K562 (cell line): ENCODE measurements at regions not wholly inside any gene's neighbourhood (a gene's known extent, or its start where the extent isn't known, plus 50 kb on each side); places are given as distances from the start of the nearest gene placed in this dataset.

Experiments used
- ATAC-seq: fragments of 200-7000 bp; cut with Tn5 transposase; 3 replicates; pipeline ENCODE4 v1.9.1; 2020; ENCODE audit warnings: moderate library complexity
- BruUV-seq: library from RNA; stranded (reverse); fragments of 400-500 nt; replicated peaks from 2 replicates; lab custom pipeline; 2021; lab: Mats Ljungman, UMichigan
- CTCF ChIA-PET: fragments of 300-600 bp; formaldehyde crosslinking; extraction: SDS; loops from one replicate; lab custom pipeline; 2021; ENCODE audit warnings: low intra/inter-chr PET ratio; lab: Yijun Ruan, JAX
- POLR2A ChIA-PET: fragments of 300-600, 350-650 bp; sonication (Branson Sonifier 250); formaldehyde crosslinking; extraction: SDS; loops from one replicate; lab custom pipeline; 2021; ENCODE audit warnings: antibody characterized with exemption, inconsistent platforms; lab: Yijun Ruan, JAX
- DNase-seq, 4 experiments: peaks; one replicate each; pipeline versions ENCODE4 v3.0.0 to v3.0.0-alpha.2; 2011 to 2018; ENCODE audit warnings: low spot score in 3 of 4, mixed read lengths in 3 of 4; ENCODE audit errors: extremely low read depth in 1 of 4
- FAIRE-seq: peaks from 2 replicates; lab custom pipeline; 2011; peaks lifted over from hg19 to GRCh38; lab: Jason Lieb, UNC
- H2AFZ ChIP-seq: 2 replicates; pipeline ENCODE4 v1.6.0; 2011; ENCODE audit warnings: low read depth, low read length, control low read depth, inconsistent platforms
- H3K27ac ChIP-seq: fragments of 200-600 bp; 3 replicates; pipeline ENCODE4 v1.8.0; 2011; ENCODE audit warnings: low read depth, mild to moderate bottlenecking, control low read depth, inconsistent platforms, low read length, moderate library complexity, mixed read lengths; ENCODE audit errors: extremely low read depth
- H3K27me3 ChIP-seq, 2 experiments: fragments of 300-600 bp in 1 of 2; 2 replicates in 1 of 2; 3 replicates in 1 of 2; pipeline versions ENCODE4 v1.6.0 to v1.8.0; 2011; ENCODE audit warnings: inconsistent platforms in 2 of 2, low read length in 2 of 2, mild to moderate bottlenecking in 1 of 2, mixed read lengths in 1 of 2, moderate library complexity in 1 of 2; ENCODE audit not compliant: control insufficient read depth in 2 of 2, insufficient read depth in 2 of 2
- H3K36me3 ChIP-seq: fragments of 300-600 bp; 3 replicates; pipeline ENCODE4 v1.8.0; 2011; ENCODE audit warnings: mild to moderate bottlenecking, low read length, inconsistent platforms; ENCODE audit not compliant: control insufficient read depth, insufficient read depth
- H3K4me1 ChIP-seq, 2 experiments: fragments of 200-600 bp in 1 of 2; replicated peaks in 1 of 2; 2 replicates in 1 of 2; 3 replicates in 1 of 2; pipeline versions ENCODE4 v1.5.1 to v1.8.0; 2011; ENCODE audit warnings: inconsistent platforms in 2 of 2, low read length in 2 of 2, mild to moderate bottlenecking in 1 of 2, mixed read lengths in 1 of 2, moderate library complexity in 1 of 2; ENCODE audit not compliant: control insufficient read depth in 2 of 2, insufficient read depth in 2 of 2
- H3K4me2 ChIP-seq: 2 replicates; pipeline ENCODE4 v1.6.1; 2011; ENCODE audit warnings: low read length, control low read depth, inconsistent platforms, mixed read lengths; ENCODE audit not compliant: insufficient read depth
- H3K4me3 ChIP-seq: fragments of 200-600 bp; sonication (generic), shearing (Covaris generic); 2 replicates; pipeline ENCODE4 v1.5.1; 2016; ENCODE audit warnings: control low read depth, inconsistent platforms
- H3K79me2 ChIP-seq: fragments of 200-600 bp; 3 replicates; pipeline ENCODE4 v1.8.0; 2011; ENCODE audit warnings: low read length, inconsistent platforms; ENCODE audit not compliant: control insufficient read depth, insufficient read depth
- H3K9ac ChIP-seq, 2 experiments: 2 replicates each; pipeline versions ENCODE4 v1.6.0 to v1.6.1; 2011; ENCODE audit warnings: low read depth in 2 of 2, low read length in 2 of 2, control low read depth in 1 of 2, inconsistent platforms in 1 of 2, mild to moderate bottlenecking in 1 of 2, mixed read lengths in 1 of 2; ENCODE audit not compliant: insufficient read depth in 1 of 2
- H3K9me1 ChIP-seq: one replicate; pipeline ENCODE4 v1.6.0; 2011; ENCODE audit warnings: inconsistent platforms, mild to moderate bottlenecking, low read length, moderate library complexity; ENCODE audit not compliant: control insufficient read depth, insufficient read depth
- H3K9me3 ChIP-seq: replicated peaks from 2 replicates; pipeline ENCODE4 v1.5.1; 2011; ENCODE audit warnings: low read depth, low read length, inconsistent platforms; ENCODE audit not compliant: control insufficient read depth, insufficient read depth
- H4K20me1 ChIP-seq: replicated peaks from 2 replicates; pipeline ENCODE4 v1.6.1; 2011; ENCODE audit warnings: low read length, inconsistent platforms, mixed read lengths; ENCODE audit not compliant: control insufficient read depth, insufficient read depth
- FOXJ3 ChIP-seq: sonication (generic); formaldehyde crosslinking; IDR thresholded peaks from 2 replicates; pipeline ENCODE4 v1.4.0; 2020; ENCODE audit warnings: mild to moderate bottlenecking, missing genetic modification reagents
- ID3 ChIP-seq, 2 experiments: fragments of 250-450 bp in 1 of 2; fragments of 450-650 bp in 1 of 2; sonication (Bioruptor Pico) in 1 of 2; IDR thresholded peaks; 2 replicates each; pipeline versions ENCODE4 v1.6.1 to v1.8.0; 2016 to 2021; ENCODE audit warnings: mild to moderate bottlenecking in 2 of 2, moderate library complexity in 2 of 2, missing compliant biosample characterization in 1 of 2, missing genetic modification characterization in 1 of 2
- KDM4B ChIP-seq, 2 experiments: fragments of 450-650 bp in 1 of 2; sonication (generic) in 1 of 2; IDR thresholded peaks; 2 replicates each; pipeline ENCODE4 v1.6.1; 2016 to 2017; ENCODE audit warnings: borderline replicate concordance in 2 of 2, antibody characterized with exemption in 1 of 2, low read depth in 1 of 2, mild to moderate bottlenecking in 1 of 2
- PTTG1 ChIP-seq: fragments of 450-650 bp; IDR thresholded peaks from 2 replicates; pipeline ENCODE4 v1.6.1; 2016; ENCODE audit warnings: low read depth, mild to moderate bottlenecking, missing genetic modification characterization, missing compliant biosample characterization
- SMARCC2 ChIP-seq: fragments of 450-650 bp; IDR thresholded peaks from 2 replicates; pipeline ENCODE4 v1.6.1; 2017; ENCODE audit warnings: antibody characterized with exemption, moderate library complexity, mild to moderate bottlenecking, low read depth
- ZNF175 ChIP-seq: fragments of 200-800 bp; sonication (Bioruptor generic); IDR thresholded peaks from 2 replicates; pipeline ENCODE4 v1.6.1; 2016; ENCODE audit warnings: low read depth, mild to moderate bottlenecking, missing genetic modification characterization, missing compliant biosample characterization
- ZNF239 ChIP-seq: fragments of 250-450 bp; sonication (Bioruptor Pico); IDR thresholded peaks from 2 replicates; pipeline ENCODE4 v1.4.0; 2020; ENCODE audit warnings: mild to moderate bottlenecking
- WGBS: fragments of 100-300 bp; shearing (Covaris generic); methylation state at CpG from one replicate; pipeline ENCODE4 v1.1.6; 2016; ENCODE audit warnings: low coverage, mixed read lengths; ENCODE audit not compliant: insufficient coverage; ENCODE audit errors: missing lambda C conversion rate; 5-methylcytosine and 5-hydroxymethylcytosine counted together
- in situ Hi-C: fragments of 300-500 bp; cut with MboI; formaldehyde crosslinking; loops from 4 replicates; pipeline ENCODE4 v1.15.0; 2018; ENCODE audit warnings: inconsistent platforms, mixed read lengths
- intact Hi-C: fragments of 100-400 bp; cut with micrococcal nuclease; formaldehyde crosslinking; loops from 2 replicates; pipeline ENCODE4 v1.14.2; 2022

- Histone ChIP-seq H3K27ac (no peak overlapping the region), H3K79me2 (no peaks in the 10 kb centered on the region), H2AFZ (no peak overlapping the region), H3K4me2 (no peak overlapping the region), H3K36me3 (no peaks in the 10 kb centered on the region), H4K20me1 (no peaks in the 10 kb centered on the region), H3K4me1 (no peaks in the 10 kb centered on the region), H3K27me3 (no peaks in the 10 kb centered on the region), H3K9me3 (no peaks in the 10 kb centered on the region), H3K9me1 (no peaks in the 10 kb centered on the region), H3K9ac (no peak overlapping the region), H3K4me3 (no peak overlapping the region)
- intact Hi-C loops, result no loop called here
- ChIA-PET CTCF (no interaction called here), POLR2A (no interaction called here)
- no peak for TF ChIP-seq SMARCC2
- TF ChIP-seq ZNF239 (CRISPR knock-in tag), result no peak
- TF ChIP-seq FOXJ3 (CRISPR knock-in tag), result no peak
- TF ChIP-seq KDM4B (IDR thresholded peaks at IDR 0.05; ENCODE audit: borderline replicate concordance in 2 of 2, low read depth in 1 of 2), result no peak
- TF ChIP-seq PTTG1 (tag), result no peak
- TF ChIP-seq ZNF175 (CRISPR knock-in tag), result no peak
- TF ChIP-seq ID3 (CRISPR knock-in tag; IDR thresholded peaks at IDR 0.05), result no peak
- TF ChIP-seq ID3 (tag; IDR thresholded peaks at IDR 0.05), result no peak
- DNase-seq, result no peak
- 2% methylated on average over 7 of the region's 10 CpGs for WGBS
- in situ Hi-C loops, result no loop called here
- no peak for ATAC-seq
- FAIRE-seq, result no peak
- no TSS peak for BruUV-seq
Measured at GRCh38 chr13:83621765-83622421, 260.4 kb downstream of the SLITRK1 start.
